ENCODE measurements at regions not wholly inside any gene's neighbourhood (a gene's known extent, or its start where the extent isn't known, plus 50 kb on each side); places are given as distances from the start of the nearest gene placed in this dataset.

GRCh38 chr13:74367193-74367592, 233.0 kb upstream of the KLF12 start:
- H3K4me3 ChIP-seq (ENCODE audit: low read length), result no peak overlapping the region
- TF ChIP-seq ZNF274 (IDR thresholded peaks at IDR 0.05; ENCODE audit: low read depth, low read length), result no peak

- TF ChIP-seq ZNF274 (IDR thresholded peaks at IDR 0.05; ENCODE audit: low read depth, low read length), result no peak
- no peak overlapping the region for H3K4me3 ChIP-seq (ENCODE audit: low read length)
Observed at GRCh38 chr13:74361274-74361673, 227.1 kb upstream of the KLF12 start.

DNA sequence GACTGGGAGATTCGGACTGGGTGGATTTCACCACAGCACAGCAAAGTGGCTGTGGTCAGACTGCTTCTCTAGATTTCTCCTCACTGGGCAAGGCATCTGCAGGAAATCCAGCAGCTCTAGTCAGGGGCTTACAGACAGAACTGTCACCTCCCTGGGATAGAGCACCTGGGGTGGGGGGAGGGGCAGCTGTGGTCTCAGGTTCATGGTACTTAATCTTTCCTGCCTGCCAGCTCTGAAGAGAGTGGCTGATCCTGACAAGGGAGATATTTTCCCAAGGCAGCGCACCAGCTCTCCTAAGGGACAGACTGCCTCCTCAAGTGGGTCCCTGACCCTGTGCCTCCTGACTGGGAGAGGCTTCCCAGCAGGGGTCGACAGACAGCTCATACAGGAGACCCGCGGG, 212.8 kb upstream of the KLF12 start:
- TF ChIP-seq ZNF274 (IDR thresholded peaks at IDR 0.05; ENCODE audit: low read depth, low read length), result no peak
- no peak overlapping the region for H3K4me3 ChIP-seq (ENCODE audit: low read length)

GRCh38 chr13:74338341-74338740, 204.1 kb upstream of the KLF12 start:
- TF ChIP-seq ZNF274 (IDR thresholded peaks at IDR 0.05; ENCODE audit: low read depth, low read length), result no peak

DNA sequence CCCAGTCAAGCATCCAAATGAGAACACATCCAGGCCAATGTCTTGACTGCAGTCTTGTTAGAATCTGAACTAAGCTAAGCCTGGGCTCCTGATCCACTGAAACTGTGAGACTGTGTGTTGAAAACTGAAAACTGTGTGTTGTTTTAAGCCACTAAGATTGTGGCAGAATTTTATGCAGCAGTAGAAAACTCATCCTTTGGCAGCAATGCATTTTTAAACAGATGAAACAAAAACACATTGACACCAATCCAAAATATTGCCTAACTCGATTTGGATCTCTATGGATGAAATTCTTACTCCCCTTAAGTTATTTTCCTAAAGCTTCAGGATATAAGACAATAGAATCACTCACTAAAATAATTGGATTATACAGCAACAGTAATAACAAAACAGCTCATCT, 202.3 kb upstream of the KLF12 start:
- TF ChIP-seq ZNF274 (IDR thresholded peaks at IDR 0.05; ENCODE audit: low read depth, low read length), result no peak
- H3K4me3 ChIP-seq (ENCODE audit: low read length), result no peak overlapping the region

More at GRCh38 chr13:74338341-74338740, 204.1 kb upstream of the KLF12 start:
- no peak overlapping the region for H3K4me3 ChIP-seq (ENCODE audit: low read length)

GRCh38 chr13:74335370-74335769, 201.2 kb upstream of the KLF12 start:
- no peak overlapping the region for H3K4me3 ChIP-seq (ENCODE audit: low read length)
- TF ChIP-seq ZNF274 (IDR thresholded peaks at IDR 0.05; ENCODE audit: low read depth, low read length), result no peak

DNA sequence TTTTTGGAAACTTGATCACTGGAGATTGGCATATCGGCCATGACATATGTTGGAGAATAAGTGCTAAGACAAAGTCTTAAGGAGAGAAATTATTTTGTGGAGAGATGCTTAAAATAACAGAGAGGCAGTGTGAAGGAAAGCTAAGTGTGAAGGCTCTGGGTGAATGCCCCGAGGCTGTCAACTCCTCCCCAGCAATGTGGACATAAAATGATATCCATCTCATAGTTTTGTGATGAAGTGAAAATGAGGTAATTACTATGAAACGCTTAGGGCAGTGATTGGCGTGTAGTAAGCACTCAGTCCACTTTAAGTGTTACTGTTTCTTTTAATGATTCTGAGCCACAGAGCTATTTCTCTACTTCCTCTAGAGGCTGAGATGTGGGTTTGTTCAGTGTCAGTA, 195.8 kb upstream of the KLF12 start:
- no peak for TF ChIP-seq ZNF274 (IDR thresholded peaks at IDR 0.05; ENCODE audit: low read depth, low read length)
- no peak overlapping the region for H3K4me3 ChIP-seq (ENCODE audit: low read length)

DNA sequence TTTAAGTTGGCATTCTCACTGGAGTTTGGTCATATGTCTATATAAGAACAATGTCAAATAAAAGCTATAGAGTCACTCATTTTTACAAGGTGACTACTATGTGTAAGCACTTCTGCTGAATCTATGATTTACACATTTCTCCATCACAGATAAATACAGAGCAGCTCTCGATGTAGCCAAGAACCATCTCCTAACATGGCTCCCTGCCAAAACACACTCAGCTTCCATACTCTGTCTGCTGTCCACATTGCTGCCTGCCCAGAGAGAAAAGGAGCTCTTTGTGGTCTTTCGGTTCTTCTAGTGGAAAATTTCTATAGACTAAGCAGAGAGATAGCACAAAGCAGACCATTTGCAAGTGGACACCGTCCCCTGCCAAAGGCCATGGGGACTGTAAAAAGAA, 190.9 kb upstream of the KLF12 start:
- TF ChIP-seq ZNF274 (IDR thresholded peaks at IDR 0.05; ENCODE audit: low read depth, low read length), result no peak
- H3K4me3 ChIP-seq (ENCODE audit: low read length), result no peak overlapping the region

- TF ChIP-seq ZNF274 (IDR thresholded peaks at IDR 0.05; ENCODE audit: low read depth, low read length), result no peak
- H3K4me3 ChIP-seq (ENCODE audit: low read length), result no peak overlapping the region
Observed at GRCh38 chr13:74324338-74324737, 190.1 kb upstream of the KLF12 start.

- no peak for TF ChIP-seq ZNF274 (IDR thresholded peaks at IDR 0.05; ENCODE audit: low read depth, low read length)
- H3K4me3 ChIP-seq (ENCODE audit: low read length), result no peak overlapping the region
Observed at GRCh38 chr13:74322562-74322961, 188.4 kb upstream of the KLF12 start.

GRCh38 chr13:74320282-74320681, 186.1 kb upstream of the KLF12 start:
- no peak overlapping the region for H3K4me3 ChIP-seq (ENCODE audit: low read length)
- TF ChIP-seq ZNF274 (IDR thresholded peaks at IDR 0.05; ENCODE audit: low read depth, low read length), result no peak

GRCh38 chr13:74316547-74316946, 182.3 kb upstream of the KLF12 start:
- H3K4me3 ChIP-seq (ENCODE audit: low read length), result no peak overlapping the region
- TF ChIP-seq ZNF274 (IDR thresholded peaks at IDR 0.05; ENCODE audit: low read depth, low read length), result no peak

GRCh38 chr13:74306496-74306895, 172.3 kb upstream of the KLF12 start:
- TF ChIP-seq ZNF274 (IDR thresholded peaks at IDR 0.05; ENCODE audit: low read depth, low read length), result no peak
- no peak overlapping the region for H3K4me3 ChIP-seq (ENCODE audit: low read length)

DNA sequence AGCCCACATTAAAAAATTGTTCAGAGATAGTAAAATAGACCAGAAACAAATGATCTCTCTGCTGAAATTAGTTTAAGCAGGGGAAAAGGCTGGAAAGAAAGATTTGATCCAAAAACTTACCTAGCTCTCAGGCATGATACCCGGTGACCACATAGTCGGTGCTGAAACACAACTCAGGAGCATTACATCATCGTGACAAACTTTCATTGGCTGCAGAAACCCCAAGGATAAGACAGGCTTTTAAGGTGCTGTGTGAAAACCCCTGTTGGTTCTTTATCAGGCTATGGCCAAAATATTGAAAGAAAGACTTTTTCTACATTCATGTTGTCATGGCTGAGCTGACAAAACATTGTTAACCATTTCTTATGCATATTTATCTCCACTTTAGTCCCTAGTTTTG, 171.7 kb upstream of the KLF12 start:
- TF ChIP-seq ZNF274 (IDR thresholded peaks at IDR 0.05; ENCODE audit: low read depth, low read length), result no peak
- H3K4me3 ChIP-seq (ENCODE audit: low read length), result no peak overlapping the region

DNA sequence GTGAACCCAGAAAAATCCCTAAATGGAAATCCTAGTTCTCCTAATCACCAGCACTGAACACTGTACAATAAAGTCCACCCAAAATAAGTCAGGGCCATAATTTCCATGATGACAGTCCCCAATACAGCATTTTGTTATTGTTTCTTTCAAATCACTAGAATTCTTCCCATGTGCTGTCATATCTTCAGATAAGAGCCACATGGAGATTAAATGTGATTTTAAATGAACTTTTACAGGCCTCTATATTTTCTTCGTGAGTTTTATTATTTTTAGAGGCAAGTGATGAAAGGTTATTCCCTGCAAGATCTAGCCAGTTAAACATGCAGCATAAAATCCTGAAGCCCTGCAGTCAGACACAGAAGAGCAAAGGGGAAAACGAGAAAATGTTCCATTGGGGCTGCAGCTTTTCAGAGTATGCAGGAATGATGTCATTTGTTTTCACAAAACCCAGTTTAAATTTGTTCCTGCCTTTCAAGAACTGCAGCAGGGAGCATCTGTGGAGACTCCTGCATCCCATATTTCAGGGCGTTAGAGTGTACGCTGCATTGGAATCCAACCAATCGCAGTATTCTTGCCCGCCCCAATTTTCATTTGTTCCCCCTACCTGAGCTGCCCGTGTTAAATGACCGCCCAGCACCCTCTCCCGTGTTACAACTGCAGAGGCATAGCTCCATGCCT, 167.2 kb upstream of the KLF12 start:
- no peak for TF ChIP-seq ZNF274 (IDR thresholded peaks at IDR 0.05; ENCODE audit: low read depth, low read length)
- H3K4me3 ChIP-seq (ENCODE audit: low read length), result no peak overlapping the region

DNA sequence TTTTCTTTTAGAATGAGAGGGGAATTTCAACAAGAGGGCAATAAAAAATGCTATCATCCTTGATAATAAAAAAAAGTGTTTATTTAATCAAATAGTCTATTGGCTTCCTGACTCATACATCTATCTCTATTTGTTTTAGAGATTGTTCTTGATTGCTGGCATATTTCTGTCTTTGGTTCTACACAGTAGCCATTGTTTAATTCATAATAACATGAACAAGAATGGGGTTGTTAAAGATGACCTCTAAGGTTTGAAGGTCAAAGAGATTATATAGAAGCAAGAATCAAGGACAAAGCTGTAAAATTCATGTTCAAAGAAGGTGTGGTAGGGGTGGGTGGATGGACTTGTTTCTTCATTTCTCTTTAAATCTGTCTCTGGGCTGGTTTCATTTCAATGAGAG, 166.0 kb upstream of the KLF12 start:
- no peak for TF ChIP-seq ZNF274 (IDR thresholded peaks at IDR 0.05; ENCODE audit: low read depth, low read length)
- H3K4me3 ChIP-seq (ENCODE audit: low read length), result no peak overlapping the region
